GM19023 (cell line): ENCODE measurements at regions not wholly inside any gene's neighbourhood (a gene's known extent, or its start where the extent isn't known, plus 50 kb on each side); places are given as distances from the start of the nearest gene placed in this dataset.

Experiments
- ATAC-seq: cut with Tn5 transposase; IDR thresholded peaks from one replicate; pipeline ENCODE4 v1.9.1; 2021; ENCODE audit warnings: mild to moderate bottlenecking, moderate library complexity; ENCODE audit not compliant: unreplicated experiment

- ATAC-seq = no peak
These were observed 1490.5 kb downstream of the STIM2 start for GRCh38 chr4:28351102-28351501.

GRCh38 chr4:28351826-28352225 is 1491.2 kb downstream of the STIM2 start:
- no peak for ATAC-seq

DNA sequence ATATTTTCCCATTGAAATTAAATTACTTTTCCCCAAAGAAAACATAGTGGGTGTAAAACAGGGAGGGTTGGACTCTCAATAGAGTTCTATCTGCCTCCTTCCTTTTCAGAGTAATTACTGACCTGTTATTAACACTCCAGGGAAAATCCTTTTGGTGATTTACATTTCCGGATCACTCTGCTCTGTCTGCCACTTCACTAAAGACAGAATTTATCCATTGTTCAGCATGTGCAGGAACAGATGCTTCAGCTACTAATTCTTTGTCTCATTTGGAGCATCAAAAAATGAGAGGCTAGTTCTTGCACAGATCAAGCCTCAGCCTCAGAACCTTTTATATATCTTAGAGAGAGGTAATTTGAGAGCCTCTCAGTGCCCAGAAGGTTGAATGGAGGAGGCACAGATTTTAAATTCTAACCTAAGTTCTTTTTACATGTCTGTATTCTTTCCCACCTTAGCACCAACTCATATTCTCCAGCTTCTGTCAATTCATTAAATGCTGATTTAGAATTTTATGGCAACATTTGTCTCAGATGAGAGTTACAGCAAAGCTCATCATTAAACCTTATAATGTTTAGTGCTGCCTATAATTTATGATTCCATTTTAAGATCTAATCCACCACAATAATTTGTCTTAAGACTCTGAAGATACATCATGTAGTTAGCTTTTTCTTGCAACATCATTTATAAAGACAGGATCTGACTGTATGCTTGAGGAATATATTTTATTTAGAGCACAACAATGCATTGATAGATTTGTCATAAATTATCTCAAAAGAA is 1494.4 kb downstream of the STIM2 start:
- no peak for ATAC-seq

GRCh38 chr4:28357990-28358389 is 1497.3 kb downstream of the STIM2 start:
- no peak for ATAC-seq

DNA sequence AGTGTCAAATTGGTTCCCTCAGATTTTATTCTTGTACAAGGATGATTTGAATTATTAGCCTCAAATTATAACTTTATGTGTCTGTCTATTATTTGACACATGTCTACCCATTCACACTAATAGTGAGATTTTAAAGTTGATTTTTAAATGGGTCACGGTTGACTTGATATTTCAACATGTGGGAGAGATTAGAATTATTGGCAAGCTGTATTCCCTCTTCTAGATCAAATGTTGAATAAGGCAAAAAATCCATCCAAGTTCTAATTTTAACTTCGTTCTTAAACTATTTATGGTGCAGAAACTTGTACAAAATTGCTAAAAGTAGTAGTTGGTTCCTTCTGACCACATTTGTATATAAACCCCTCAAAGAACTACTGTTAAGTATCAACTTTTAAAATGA is 1498.0 kb downstream of the STIM2 start:
- ATAC-seq = no peak

GRCh38 chr4:28360681-28361080 is 1500.0 kb downstream of the STIM2 start:
- no peak for ATAC-seq

GRCh38 chr4:28362169-28362568 is 1501.5 kb downstream of the STIM2 start:
- no peak for ATAC-seq

GRCh38 chr4:28369499-28369898 is 1508.9 kb downstream of the STIM2 start:
- ATAC-seq = no peak

GRCh38 chr4:28373191-28373590 is 1512.5 kb downstream of the STIM2 start:
- no peak for ATAC-seq

DNA sequence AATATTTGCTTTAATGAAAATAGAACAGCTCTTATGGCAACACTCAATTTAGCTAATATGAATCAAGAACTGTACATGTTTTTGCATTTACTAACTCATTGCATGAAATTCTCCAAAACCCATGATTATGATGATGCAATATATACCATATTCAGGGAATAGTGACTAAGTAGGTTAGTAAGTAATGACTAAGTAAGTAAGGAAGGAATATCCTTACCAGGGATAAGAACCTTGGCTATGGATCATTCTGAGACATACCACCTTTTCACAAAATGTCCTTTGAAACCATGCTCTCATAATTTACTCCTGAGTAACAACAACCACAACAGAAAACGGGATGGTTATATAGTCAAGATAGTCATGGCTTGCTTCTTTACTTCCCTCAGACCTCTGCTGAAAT is 1513.0 kb downstream of the STIM2 start:
- no peak for ATAC-seq

DNA sequence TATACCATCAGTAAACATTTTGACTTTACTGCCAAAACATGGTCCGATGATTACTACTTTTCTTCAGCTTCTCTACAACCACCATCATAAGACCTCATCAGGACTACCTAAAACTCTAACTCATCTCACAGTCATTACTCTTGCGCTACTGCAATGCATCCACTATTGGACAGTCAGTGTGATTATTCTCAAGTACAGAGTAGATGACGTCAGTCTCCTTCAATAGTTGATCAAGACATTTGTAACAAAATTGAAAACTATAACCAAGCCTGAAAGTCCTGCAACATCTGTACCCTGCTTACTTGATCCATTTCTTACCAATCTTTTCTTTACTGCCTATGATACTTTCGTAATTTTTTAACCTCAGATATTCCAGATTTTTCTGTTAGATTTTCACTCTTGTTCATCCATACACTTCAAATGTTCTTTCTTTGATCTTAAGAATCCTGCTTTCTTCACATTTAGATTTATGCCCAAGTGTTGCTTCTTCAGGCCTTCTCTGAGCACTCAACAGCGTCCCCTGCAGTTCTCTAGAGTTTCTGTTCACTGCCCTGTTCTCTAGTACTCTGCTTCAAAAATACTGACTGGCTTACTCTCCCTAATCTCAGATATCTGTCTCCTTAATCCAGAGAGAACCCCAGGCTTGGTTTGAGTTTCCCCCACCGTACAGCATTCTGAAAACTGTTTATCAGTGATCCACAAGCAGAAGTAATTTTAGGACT is 1517.6 kb downstream of the STIM2 start:
- ATAC-seq = no peak

DNA sequence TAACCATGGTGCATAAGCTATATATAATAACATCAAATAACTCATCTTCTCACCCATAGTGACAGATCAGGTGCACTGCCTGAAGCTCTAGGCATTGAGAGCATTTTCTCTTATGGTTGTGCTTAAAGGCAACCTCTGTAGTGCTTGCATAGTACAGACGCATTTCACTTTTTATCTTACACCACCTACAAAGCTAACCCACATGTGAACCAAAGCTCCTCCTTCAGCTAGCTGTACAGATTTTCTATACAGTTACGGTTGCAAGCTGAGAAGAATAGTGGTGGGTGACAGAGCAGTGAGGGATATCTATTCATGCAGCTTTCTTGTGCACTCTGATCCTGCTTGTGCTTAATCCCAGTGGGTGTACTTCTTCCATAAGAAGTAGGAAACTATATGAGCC is 1525.2 kb downstream of the STIM2 start:
- ATAC-seq = no peak

DNA sequence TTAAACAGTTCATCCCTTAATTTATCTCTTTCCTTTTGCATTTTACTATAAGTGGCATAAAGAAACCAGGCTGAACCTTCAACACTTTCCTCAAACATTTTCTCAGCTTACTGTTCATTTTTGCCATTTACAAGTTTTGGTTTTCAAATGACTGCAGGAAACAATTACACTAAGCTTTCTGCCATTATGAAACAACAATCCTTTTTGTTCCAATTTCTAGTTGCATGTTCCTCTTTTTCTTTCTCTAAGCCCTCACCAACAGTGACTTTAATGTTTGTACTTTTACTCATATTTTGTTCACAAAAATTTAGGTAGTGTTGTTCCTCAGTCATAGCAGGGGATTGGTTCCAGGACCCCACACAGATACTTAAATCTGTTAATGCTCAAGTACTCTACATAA is 1526.1 kb downstream of the STIM2 start:
- no peak for ATAC-seq

DNA sequence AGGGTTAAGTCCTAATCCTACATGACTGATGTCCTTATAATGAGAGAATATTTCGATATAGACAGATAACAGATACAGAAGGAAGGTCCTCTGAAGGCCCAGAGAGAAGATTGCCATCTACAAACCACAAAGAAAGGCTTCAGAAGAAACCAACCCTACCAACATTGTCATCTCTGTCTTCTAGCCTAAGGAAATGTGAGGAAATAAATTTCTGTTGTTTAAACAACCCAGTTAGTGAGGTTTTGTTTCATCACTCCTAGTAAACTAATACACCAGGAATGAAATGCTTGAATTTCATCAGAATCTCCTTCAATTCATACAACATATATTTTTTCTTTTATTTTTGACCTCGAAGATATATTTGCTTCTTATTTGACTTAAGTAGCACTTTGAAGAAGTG is 1527.8 kb downstream of the STIM2 start:
- ATAC-seq = no peak

DNA sequence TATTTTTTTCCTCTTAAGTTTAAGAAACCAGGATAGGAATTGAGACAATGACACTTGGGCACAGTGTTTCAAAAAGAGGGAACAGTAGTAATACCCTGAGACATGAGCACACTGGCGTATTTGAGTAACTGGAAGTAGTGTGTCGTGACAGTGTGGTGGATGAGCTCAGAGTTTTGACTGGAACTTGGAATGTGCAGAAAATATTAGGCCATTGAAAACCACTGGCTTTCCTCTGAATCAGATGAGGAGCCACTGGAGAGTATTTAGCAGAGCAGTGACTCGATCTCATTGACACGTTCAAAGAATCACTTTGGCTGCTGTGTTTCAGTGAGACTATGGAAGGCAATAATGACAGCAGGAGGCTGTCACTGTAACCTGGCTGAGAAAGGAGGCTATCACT is 1531.2 kb downstream of the STIM2 start:
- ATAC-seq = no peak

DNA sequence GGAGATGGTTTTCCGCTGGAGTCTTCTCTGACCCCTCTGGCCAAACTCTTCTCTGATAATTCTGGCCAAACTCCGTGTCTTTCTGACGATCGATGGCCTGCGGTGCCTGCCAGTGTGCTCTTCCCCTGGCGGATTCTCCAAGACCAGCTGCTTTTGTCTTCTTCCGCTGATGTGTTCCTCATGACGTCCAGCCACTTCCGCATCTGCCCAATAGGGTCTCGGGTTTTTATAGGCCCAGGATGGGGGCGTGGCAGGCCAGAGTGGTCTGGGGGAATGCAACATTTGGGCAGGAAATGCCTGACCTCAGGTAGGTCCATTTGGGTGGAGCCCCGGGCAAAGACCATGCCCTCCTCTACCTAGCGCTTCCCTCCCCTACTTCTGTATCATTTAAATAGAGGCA is 1542.1 kb downstream of the STIM2 start:
- ATAC-seq = no peak

GRCh38 chr4:28421221-28421620 is 1560.6 kb downstream of the STIM2 start:
- no peak for ATAC-seq

GRCh38 chr4:28426251-28426650 is 1565.6 kb downstream of the STIM2 start:
- ATAC-seq = no peak

DNA sequence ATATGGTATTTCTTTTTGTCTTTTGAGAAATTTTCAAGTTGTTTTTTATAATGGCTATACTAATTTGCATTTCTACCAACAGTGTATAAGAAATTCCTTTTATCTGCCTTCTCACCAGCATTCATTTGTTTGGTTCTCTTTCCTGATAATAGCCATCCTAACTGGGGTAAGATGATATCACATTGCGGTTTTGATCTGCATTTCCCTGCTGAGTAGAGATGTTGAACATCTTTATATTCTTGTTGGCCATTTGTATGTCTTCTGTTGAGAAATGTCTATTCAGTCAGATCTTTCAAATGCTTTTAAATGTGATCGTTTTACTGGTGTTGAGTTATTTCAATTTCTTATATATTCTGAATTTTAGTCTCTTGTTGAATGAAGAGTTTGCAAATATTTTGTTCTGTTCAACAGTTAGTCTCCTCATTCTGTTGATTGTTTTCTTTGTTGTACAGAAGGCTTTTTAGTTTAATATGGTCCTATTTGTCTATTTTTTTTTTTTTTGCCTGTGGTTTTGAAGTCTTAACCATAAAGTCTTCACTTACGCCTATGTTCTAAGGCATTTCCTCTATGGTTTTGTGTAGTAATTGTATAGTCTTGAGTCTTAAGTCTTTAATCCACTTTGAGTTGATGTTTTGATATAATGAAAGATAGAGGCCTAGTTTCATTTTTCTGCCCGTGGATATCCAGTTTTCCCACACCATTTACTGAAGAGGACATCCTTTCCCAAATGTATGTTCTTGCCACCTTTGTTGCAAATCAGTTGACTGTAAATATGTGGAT is 1566.9 kb downstream of the STIM2 start:
- ATAC-seq = no peak

DNA sequence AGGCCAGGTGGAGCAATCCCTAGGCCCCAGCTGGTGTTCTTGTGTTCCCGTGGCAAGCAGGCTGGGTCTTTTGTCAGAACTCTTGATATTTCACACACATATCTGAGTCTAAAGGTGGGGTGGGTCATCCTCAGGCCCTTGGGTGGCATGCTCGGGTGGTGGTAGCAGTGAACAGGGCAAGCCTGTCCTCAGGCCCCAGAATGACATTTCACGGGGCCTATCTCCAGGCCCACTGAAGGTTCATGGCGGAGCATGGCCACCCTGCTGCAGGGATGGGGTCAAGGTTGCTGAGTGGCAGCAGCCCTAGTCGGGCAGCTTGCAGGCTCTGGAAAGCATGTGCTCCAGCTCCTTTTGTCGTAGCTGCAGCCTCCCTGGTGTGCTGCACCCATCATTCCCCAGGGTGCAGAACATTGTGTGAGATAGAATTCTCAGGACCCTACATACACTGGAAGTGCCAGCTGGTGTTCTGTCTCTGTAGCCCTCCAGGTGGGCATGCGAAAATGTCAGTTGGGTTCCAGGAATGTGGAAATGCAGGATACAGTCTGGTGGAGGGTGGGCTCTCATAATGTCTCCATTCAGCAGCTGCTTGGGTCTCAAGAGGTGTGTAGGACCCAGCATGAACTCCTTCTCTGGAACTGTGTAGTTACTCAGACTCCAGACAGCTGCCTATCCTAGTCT is 1571.8 kb downstream of the STIM2 start:
- ATAC-seq = no peak

- no peak for ATAC-seq
These were observed 1574.7 kb downstream of the STIM2 start for GRCh38 chr4:28435314-28435713.
